ENCODE measurements at regions not wholly inside any gene's neighbourhood (a gene's known extent, or its start where the extent isn't known, plus 50 kb on each side); places are given as distances from the start of the nearest gene placed in this dataset.

- H3K79me2 ChIP-seq (ENCODE audit: insufficient read depth, low read length), result no peaks in the 10 kb centered on the region
- H3K9me2 ChIP-seq (ENCODE audit: low read depth, low read length), result no peaks in the 10 kb centered on the region
- no peak overlapping the region for H2AFZ ChIP-seq (ENCODE audit: low read length)
- TF ChIP-seq CTCF (IDR thresholded peaks at IDR 0.05; ENCODE audit: low read length), result no peak
- no peak for TF ChIP-seq EZH2 (IDR thresholded peaks at IDR 0.05; ENCODE audit: borderline replicate concordance, low read length)
- H3K4me2 ChIP-seq (ENCODE audit: low read length), result no peak overlapping the region
- no peak overlapping the region for H3K4me3 ChIP-seq (ENCODE audit: low read depth, low read length, poor library complexity, severe bottlenecking)
- no peaks in the 10 kb centered on the region for H3K27me3 ChIP-seq (ENCODE audit: insufficient read depth, low read length)
- H4K20me1 ChIP-seq (ENCODE audit: insufficient read depth, low read length), result no peaks in the 10 kb centered on the region
- H3K9ac ChIP-seq (ENCODE audit: low read length), result no peak overlapping the region
- no peaks in the 10 kb centered on the region for H3K9me3 ChIP-seq (ENCODE audit: low read length)
- no peak overlapping the region for H3K27ac ChIP-seq (ENCODE audit: low read depth, low read length, poor library complexity, severe bottlenecking)
- H3K4me1 ChIP-seq (ENCODE audit: insufficient read depth, low read length, severe bottlenecking), result no peaks in the 10 kb centered on the region
- H3F3A ChIP-seq (ENCODE audit: insufficient read depth, low read length), result no peaks in the 10 kb centered on the region
- no peaks in the 10 kb centered on the region for H3K36me3 ChIP-seq (ENCODE audit: insufficient read depth, low read length)
These were observed 537.1 kb downstream of the EPHA4 start for GRCh38 chr2:221034973-221035372.

GRCh38 chr2:221042926-221043325 is 529.2 kb downstream of the EPHA4 start:
- no peak overlapping the region for H2AFZ ChIP-seq (ENCODE audit: low read length)
- no peak for TF ChIP-seq EZH2 (IDR thresholded peaks at IDR 0.05; ENCODE audit: borderline replicate concordance, low read length)
- TF ChIP-seq CTCF (IDR thresholded peaks at IDR 0.05; ENCODE audit: low read length), result no peak
- no peaks in the 10 kb centered on the region for H3K27me3 ChIP-seq (ENCODE audit: insufficient read depth, low read length)
- no peaks in the 10 kb centered on the region for H3K9me3 ChIP-seq (ENCODE audit: low read length)
- H3K27ac ChIP-seq (ENCODE audit: low read depth, low read length, poor library complexity, severe bottlenecking), result no peak overlapping the region
- H4K20me1 ChIP-seq (ENCODE audit: insufficient read depth, low read length), result no peaks in the 10 kb centered on the region
- no peaks in the 10 kb centered on the region for H3K36me3 ChIP-seq (ENCODE audit: insufficient read depth, low read length)
- H3K4me2 ChIP-seq (ENCODE audit: low read length), result no peak overlapping the region
- H3K4me1 ChIP-seq (ENCODE audit: insufficient read depth, low read length, severe bottlenecking), result no peaks in the 10 kb centered on the region
- H3K9me2 ChIP-seq (ENCODE audit: low read depth, low read length), result no peaks in the 10 kb centered on the region
- H3K4me3 ChIP-seq (ENCODE audit: low read depth, low read length, poor library complexity, severe bottlenecking), result no peak overlapping the region
- no peaks in the 10 kb centered on the region for H3K79me2 ChIP-seq (ENCODE audit: insufficient read depth, low read length)
- no peaks in the 10 kb centered on the region for H3F3A ChIP-seq (ENCODE audit: insufficient read depth, low read length)
- no peak overlapping the region for H3K9ac ChIP-seq (ENCODE audit: low read length)

- no peaks in the 10 kb centered on the region for H3K79me2 ChIP-seq (ENCODE audit: insufficient read depth, low read length)
- H3F3A ChIP-seq (ENCODE audit: insufficient read depth, low read length), result no peaks in the 10 kb centered on the region
- no peak overlapping the region for H3K4me2 ChIP-seq (ENCODE audit: low read length)
- no peak overlapping the region for H3K9ac ChIP-seq (ENCODE audit: low read length)
- H3K4me1 ChIP-seq (ENCODE audit: insufficient read depth, low read length, severe bottlenecking), result no peaks in the 10 kb centered on the region
- no peak overlapping the region for H2AFZ ChIP-seq (ENCODE audit: low read length)
- no peaks in the 10 kb centered on the region for H3K9me3 ChIP-seq (ENCODE audit: low read length)
- no peaks in the 10 kb centered on the region for H3K27me3 ChIP-seq (ENCODE audit: insufficient read depth, low read length)
- no peak overlapping the region for H3K4me3 ChIP-seq (ENCODE audit: low read depth, low read length, poor library complexity, severe bottlenecking)
- no peak for TF ChIP-seq CTCF (IDR thresholded peaks at IDR 0.05; ENCODE audit: low read length)
- TF ChIP-seq EZH2 (IDR thresholded peaks at IDR 0.05; ENCODE audit: borderline replicate concordance, low read length), result no peak
- H3K36me3 ChIP-seq (ENCODE audit: insufficient read depth, low read length), result no peaks in the 10 kb centered on the region
- H4K20me1 ChIP-seq (ENCODE audit: insufficient read depth, low read length), result no peaks in the 10 kb centered on the region
- H3K9me2 ChIP-seq (ENCODE audit: low read depth, low read length), result no peaks in the 10 kb centered on the region
- H3K27ac ChIP-seq (ENCODE audit: low read depth, low read length, poor library complexity, severe bottlenecking), result no peak overlapping the region
These were observed 527.3 kb downstream of the EPHA4 start for GRCh38 chr2:221044781-221045180.

Data from OCI-LY1 (cell line).